GM21529 (cell line): ENCODE measurements at regions not wholly inside any gene's neighbourhood (a gene's known extent, or its start where the extent isn't known, plus 50 kb on each side); places are given as distances from the start of the nearest gene placed in this dataset.
"Not testable (repeated sequence)": the region's sequence is repeated elsewhere in the genome, so short reads cannot be mapped to it uniquely, and the experiment has no call there.

Experiments
- ATAC-seq: cut with Tn5 transposase; IDR thresholded peaks from one replicate; pipeline ENCODE4 v1.9.1; 2021; ENCODE audit not compliant: unreplicated experiment

GRCh38 chr11:87573708-87574107 lies 536.0 kb downstream of the TMEM135 start:
- no peak for ATAC-seq

DNA sequence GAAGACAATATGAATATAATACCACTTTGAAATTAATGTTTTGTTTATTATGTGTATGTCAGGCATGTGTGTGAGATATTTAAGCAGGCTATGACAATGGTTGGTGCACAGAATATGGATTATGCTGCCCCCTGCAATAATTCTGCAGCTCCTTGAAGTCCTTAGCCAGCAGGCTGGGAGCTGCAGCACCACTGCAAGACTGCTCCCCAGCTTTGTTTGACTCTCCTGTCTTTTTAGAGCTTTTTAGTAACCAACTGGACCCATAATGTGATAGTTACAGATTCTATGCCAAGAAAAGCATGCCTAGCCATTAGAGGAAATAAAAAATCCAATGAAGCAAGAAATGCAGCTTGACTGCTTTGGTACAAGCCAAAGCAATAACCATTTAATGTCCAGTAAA lies 535.1 kb downstream of the TMEM135 start:
- no peak for ATAC-seq

DNA sequence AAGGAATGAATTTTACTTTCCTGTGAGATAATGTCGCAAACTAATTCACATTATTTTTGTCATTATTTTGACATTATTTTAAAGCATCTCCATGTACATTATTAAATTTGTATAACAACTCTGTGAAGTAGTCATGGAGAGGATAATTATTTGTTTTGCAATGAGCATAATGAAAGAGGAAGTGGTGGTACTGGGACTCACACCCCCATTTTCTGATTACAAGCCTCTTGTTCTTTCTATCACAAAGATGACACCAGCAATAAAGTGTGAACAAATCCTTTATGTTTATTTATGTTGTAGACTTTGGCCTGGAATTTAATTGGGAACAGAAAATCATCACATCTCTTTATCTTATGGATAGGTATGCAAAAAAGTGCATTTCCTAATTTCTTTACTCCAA lies 522.6 kb downstream of the TMEM135 start:
- no peak for ATAC-seq

GRCh38 chr11:87559852-87560251 lies 522.1 kb downstream of the TMEM135 start:
- ATAC-seq, result not testable (repeated sequence)

DNA sequence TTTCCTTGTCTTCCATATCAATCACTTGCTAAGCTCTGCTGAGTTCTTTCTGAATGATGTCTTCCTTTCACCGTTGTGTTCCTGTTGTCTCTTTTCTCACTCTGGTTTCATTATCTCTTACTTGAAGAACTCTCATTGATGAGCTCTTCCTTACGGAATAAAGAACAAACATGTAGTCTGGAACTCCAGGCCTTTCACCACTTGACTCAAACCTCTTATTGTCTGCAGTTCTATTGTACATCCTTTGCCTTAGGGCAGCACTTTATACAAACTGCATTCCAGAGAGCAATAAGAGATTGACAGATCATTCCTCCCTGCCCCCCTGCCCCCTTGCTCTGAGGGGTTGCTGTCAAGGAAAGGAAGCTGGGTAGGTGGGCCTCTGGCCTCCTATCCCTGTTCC lies 517.4 kb downstream of the TMEM135 start:
- ATAC-seq, result no peak

- ATAC-seq, result no peak
Measured at GRCh38 chr11:87548797-87549196, 511.1 kb downstream of the TMEM135 start.

DNA sequence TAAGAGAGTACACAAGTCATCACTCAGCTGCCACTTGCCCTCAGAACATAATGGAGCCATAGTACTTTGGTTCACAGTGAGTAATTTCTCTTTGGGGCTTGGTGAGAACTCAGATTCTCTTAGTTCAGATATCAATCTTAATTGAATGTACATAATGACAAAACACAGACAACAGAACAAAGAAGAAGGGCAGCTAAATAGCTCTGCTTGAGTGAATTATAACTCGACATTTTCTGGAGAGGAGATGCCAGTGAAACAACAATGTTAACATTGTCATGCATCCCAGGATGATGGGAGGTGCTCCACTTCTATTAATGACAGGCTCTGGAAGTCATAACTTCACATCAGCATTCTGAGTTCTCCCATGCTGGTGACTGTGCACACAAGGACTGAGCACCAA lies 508.1 kb downstream of the TMEM135 start:
- no peak for ATAC-seq

DNA sequence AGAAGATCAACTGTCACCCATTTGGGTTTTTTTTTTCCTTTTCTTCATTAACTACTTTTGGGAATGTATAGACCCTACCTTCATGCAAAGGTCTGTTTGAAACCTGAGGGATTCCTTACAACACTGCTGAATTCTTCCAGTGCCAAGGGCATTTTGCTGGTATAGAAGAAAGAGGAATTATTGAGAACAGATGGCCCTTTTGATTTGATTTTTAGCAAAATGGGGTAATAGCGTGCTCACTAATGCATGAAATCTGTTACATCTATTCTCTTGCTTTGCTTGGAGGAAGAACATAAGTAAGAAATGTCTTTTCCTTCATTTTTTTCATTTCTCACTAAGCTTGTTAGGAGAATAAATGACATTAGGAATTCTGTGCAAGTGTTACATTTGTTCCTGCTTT lies 501.9 kb downstream of the TMEM135 start:
- ATAC-seq, result no peak

- no peak for ATAC-seq
Measured at GRCh38 chr11:87536565-87536964, 498.8 kb downstream of the TMEM135 start.

DNA sequence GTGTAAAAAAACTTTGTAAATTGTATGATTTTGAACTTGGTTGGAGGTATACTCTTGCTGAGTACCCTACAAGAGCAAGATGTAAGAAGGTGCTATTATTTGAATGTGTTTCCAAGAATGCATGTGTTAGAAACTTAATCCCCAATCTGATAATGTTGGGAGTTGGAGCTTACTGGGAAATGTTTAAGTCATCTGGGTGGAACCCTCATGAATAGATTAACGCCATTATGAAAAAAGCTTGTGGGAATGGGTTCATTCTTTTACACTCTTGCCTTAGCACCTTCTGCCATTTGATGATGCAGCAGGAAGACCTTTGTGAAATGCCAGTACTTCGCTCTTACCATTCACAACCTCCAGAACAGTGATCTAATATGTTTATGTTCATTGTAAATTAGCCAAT lies 498.3 kb downstream of the TMEM135 start:
- no peak for ATAC-seq

DNA sequence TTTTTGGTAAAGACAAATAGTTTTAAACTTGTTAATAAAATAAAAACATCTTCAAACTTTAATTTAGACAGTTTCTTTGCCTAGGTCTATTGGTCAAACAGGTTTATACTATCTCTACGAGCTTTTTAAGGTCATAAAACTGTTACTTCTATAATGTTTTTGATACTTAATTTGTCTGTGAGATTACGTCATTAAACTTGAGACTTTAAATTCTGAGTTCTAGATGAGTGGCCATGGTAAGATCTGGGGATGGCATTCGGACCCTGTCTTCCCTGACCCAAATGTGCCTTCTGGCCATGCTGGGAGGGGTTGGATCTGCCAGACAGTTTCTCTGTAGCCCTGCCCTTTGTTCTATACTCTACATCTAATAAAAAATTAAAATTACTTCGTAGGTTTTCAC lies 497.8 kb downstream of the TMEM135 start:
- no peak for ATAC-seq

DNA sequence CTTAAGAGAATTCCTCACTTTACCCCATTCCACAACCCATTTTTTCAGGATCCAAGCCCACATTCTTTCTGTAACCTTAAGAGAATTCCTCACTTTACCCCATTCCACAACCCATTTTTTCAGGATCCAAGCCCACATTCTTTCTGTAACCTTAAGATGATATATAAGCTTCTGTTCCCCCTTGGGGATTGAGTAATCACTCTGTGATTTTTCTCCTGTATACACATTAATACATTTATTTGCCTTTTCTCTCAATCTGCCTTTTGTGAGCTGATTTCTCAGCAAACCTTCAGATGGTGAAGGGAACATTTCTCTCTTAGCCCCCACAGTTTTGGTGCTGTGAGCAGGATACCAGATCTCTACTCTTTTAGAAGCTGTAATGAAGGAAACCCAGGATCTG lies 494.1 kb downstream of the TMEM135 start:
- ATAC-seq, result not testable (repeated sequence)

- ATAC-seq, result no peak
Measured at GRCh38 chr11:87529486-87529885, 491.8 kb downstream of the TMEM135 start.

DNA sequence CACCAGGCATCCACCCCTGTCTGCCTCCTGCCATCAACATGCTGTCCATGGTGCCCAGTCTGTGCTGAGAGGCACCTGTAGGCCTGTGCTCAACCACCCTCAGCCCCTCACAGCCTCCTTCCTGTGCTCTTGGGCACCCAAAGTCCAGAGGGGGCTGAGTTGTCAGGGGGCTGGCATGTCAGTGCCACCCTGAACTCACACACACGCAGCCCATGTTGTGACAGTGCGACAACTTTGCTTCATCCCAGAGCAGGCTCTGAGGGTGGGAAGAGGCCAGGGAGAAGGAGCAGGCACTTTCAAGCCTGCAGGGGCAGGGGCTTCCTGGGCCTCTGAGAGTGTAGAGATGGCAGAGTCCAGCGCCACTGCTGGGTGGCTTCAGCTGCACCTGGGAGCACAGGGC lies 491.0 kb downstream of the TMEM135 start:
- ATAC-seq, result no peak

- no peak for ATAC-seq
Measured at GRCh38 chr11:87523276-87523675, 485.5 kb downstream of the TMEM135 start.

GRCh38 chr11:87518266-87518665 lies 480.5 kb downstream of the TMEM135 start:
- no peak for ATAC-seq

DNA sequence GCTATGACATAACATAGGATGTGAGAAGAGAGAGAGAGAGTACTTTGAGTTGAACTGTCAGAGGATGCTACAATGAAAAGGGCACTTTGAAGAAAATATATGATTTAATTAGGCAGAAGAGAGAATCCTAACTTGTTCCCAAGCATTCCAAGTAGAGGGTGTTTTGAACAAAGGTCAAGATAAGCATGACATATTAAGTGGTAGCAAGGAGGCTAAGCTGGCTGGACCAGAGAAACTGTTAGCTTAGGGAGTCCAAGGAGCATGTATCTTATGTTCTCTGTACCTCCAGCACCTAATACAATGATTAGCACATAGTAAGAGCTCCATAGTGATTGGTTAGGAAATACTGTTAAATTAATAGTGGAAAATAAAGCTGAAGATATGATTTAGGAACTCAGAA lies 479.6 kb downstream of the TMEM135 start:
- ATAC-seq, result no peak

DNA sequence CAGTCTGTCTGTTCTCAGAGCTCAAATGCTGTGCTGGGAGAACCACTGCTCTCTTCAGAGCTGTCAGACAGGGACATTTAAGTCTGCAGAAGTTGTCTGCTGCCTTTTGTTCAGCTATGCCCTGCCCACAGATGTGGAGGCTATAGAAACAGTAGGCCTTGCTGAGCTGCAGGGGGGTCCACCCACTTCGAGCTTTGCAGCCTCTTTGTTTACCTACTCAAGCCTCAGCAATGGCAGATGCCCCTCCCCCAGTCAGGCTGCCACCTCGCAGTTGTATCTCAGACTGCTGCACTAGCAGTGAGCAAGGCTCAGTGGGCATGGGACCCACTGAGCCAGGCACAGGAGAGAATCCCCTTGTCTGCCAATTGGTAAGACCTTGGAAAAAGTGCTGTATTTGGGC lies 470.0 kb downstream of the TMEM135 start:
- ATAC-seq, result not testable (repeated sequence)

DNA sequence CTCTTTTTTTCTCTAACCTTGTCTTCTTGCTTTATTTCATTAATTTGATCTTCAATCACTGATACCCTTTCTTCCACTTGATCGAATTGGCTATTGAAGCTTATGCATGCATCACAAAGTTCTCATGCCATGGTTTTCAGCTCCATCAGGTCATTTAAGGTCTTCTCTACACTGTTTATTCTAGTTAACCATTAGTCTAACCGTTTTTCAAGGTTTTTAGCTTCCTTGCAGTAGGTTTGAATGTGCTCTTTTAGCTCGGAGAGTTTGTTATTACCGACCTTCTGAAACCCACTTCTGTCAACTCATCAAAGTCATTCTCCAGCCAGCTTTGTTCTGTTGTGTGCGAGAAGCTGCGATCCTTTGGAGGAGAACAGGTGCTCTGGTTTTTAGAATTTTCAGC lies 469.2 kb downstream of the TMEM135 start:
- not testable (repeated sequence) for ATAC-seq

DNA sequence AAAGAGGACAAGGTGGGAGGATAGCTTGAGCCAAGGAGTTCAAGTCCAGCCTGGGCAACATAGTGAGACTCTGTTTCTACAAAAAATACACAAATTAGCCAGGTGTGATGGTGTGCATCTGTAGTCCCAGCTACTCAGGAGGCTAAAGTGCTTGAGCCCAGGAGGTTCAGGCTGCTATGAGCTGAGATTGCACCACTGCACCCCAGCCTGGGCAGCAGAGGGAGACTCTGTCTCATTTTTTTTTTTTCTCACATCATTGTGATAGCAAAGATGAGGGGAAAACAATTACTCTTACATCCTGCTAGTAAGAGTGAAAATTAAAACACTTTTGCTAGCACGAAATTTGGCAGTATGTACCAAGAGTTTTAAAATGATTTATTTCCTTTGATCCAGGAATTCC lies 463.7 kb downstream of the TMEM135 start:
- ATAC-seq, result no peak

- not testable (repeated sequence) for ATAC-seq
Measured at GRCh38 chr11:87494936-87495335, 457.2 kb downstream of the TMEM135 start.

DNA sequence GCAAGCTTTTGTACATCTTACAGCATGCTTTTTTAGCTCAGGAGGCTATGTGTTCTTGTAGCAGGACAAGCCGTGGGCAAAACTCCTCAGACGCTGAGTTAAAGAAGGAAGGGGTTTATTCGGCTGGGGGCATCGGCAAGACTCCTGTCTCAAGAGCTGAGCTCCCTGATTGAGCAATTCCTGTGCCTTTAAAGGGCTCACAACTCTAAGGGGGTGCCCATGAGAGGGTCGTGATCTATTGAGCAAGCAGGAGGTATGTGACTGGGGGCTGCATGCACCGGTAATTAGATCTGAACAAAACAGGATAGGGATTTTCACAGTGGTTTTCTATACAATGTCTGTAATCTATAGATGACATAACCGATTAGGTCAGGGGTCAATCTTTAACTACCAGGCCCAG lies 456.3 kb downstream of the TMEM135 start:
- ATAC-seq, result not testable (repeated sequence)

DNA sequence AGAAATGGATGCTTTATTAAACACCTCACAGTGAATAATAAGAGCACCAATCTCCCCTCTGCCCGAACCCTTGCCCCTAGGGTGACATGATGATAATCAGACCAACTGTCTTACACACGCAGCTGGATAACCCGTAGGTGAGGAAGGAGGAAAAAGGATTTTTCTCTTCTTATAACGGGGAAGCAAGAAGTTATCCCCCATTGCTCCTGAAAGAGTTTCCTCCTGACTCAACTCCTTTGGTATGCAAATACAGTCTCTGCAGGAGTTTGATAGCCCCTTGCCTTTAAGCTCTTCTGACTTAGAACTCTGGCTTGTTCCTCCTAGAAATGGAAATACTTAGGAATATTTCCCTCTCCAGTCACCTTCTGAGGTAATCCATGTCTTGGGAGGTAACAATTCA lies 455.8 kb downstream of the TMEM135 start:
- no peak for ATAC-seq

GRCh38 chr11:87491381-87491780 lies 453.6 kb downstream of the TMEM135 start:
- ATAC-seq, result no peak
